ENCODE measurements at regions not wholly inside any gene's neighbourhood (a gene's known extent, or its start where the extent isn't known, plus 50 kb on each side); places are given as distances from the start of the nearest gene placed in this dataset.

DNA sequence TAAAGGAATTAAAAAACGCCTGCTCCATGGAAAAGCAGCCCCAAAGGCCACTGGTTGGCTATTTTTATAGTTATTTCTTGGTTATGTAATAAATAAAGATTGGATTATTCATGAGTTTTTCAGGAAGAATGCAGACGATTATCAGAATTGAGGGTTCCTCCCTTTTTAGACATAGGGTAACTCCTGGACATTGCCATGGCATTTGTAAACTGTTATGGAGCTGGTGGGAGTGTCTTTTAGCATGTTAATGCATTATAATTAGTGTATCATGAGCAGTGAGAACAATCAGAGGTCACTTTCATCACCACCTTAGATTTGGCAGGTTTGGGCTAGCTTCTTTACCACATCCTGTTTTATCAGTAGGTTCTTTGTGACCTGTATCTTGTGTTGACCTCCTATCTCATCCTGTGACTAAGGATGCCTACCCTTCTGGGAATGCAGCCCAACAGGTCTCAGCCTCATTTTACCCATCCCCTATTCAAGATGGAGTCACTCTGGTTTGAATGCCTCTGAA is 728.7 kb downstream of the GALC start:
- no peaks in the 10 kb centered on the region for H3K9me2 ChIP-seq (ENCODE audit: insufficient read depth, low read length)
- H3K27me3 ChIP-seq (ENCODE audit: insufficient read depth, low read depth, low read length), result peaks cover 27% of the 10 kb centered on the region
- H2AFZ ChIP-seq (ENCODE audit: low read depth, low read length), result no peak overlapping the region
- H3F3A ChIP-seq (ENCODE audit: insufficient read depth, low read length, poor library complexity, severe bottlenecking), result no peaks in the 10 kb centered on the region
- H3K36me3 ChIP-seq (ENCODE audit: insufficient read depth, low read length), result no peaks in the 10 kb centered on the region
- H3K4me2 ChIP-seq (ENCODE audit: low read length), result no peak overlapping the region
- no peaks in the 10 kb centered on the region for H4K20me1 ChIP-seq (ENCODE audit: insufficient read depth)
- no peak overlapping the region for H3K4me3 ChIP-seq (ENCODE audit: low read length)
- H3K9me3 ChIP-seq (ENCODE audit: low read length), result no peaks in the 10 kb centered on the region
- no peak overlapping the region for H3K27ac ChIP-seq (ENCODE audit: low read length)
- no peaks in the 10 kb centered on the region for H3K79me2 ChIP-seq (replicated peaks; ENCODE audit: insufficient read depth, low read length)
- no peak overlapping the region for H3K9ac ChIP-seq (ENCODE audit: low read length)
- no peak for TF ChIP-seq TAF1 (IDR thresholded peaks at IDR 0.05; ENCODE audit: low read depth)
- no peak for TF ChIP-seq EZH2 (IDR thresholded peaks at IDR 0.05; ENCODE audit: borderline replicate concordance, insufficient read depth, low read length, poor library complexity, severe bottlenecking)
- TF ChIP-seq SMC3 (conservative IDR thresholded peaks at IDR 0.05; ENCODE audit: poor library complexity), result no peak

DNA sequence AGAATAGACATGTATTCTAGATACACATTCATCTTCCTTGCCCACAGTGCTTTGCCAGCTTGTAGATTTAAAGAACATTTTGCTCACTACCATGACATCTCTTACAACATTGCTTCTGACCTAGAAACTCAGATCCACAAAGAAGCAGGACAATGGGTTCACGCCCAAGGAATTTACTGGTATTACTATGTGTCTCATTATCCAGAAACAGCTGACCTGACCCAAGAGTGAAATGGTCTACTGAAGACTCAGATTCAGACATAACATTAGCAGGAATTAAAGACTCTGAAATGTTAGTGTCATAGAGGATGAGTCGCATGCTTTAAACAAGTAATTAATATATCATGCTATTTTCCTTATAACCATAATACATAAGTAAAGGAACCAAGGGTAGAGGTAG is 731.4 kb downstream of the GALC start:
- H2AFZ ChIP-seq (ENCODE audit: low read depth, low read length), result no peak overlapping the region
- H3K36me3 ChIP-seq (ENCODE audit: insufficient read depth, low read length), result no peaks in the 10 kb centered on the region
- H3K4me2 ChIP-seq (ENCODE audit: low read length), result no peak overlapping the region
- no peak overlapping the region for H3K27ac ChIP-seq (ENCODE audit: low read length)
- H3K79me2 ChIP-seq (replicated peaks; ENCODE audit: insufficient read depth, low read length), result no peaks in the 10 kb centered on the region
- no peaks in the 10 kb centered on the region for H3K9me2 ChIP-seq (ENCODE audit: insufficient read depth, low read length)
- H3K27me3 ChIP-seq (ENCODE audit: insufficient read depth, low read depth, low read length), result peaks cover 32% of the 10 kb centered on the region
- no peak overlapping the region for H3K4me3 ChIP-seq (ENCODE audit: low read length)
- H3F3A ChIP-seq (ENCODE audit: insufficient read depth, low read length, poor library complexity, severe bottlenecking), result no peaks in the 10 kb centered on the region
- no peak overlapping the region for H3K9ac ChIP-seq (ENCODE audit: low read length)
- H4K20me1 ChIP-seq (ENCODE audit: insufficient read depth), result no peaks in the 10 kb centered on the region
- no peaks in the 10 kb centered on the region for H3K9me3 ChIP-seq (ENCODE audit: low read length)
- TF ChIP-seq EP300 (conservative IDR thresholded peaks at IDR 0.05; ENCODE audit: poor library complexity, severe bottlenecking), result no peak
- no peak for TF ChIP-seq POLR2AphosphoS5 (IDR thresholded peaks at IDR 0.05)
- TF ChIP-seq EZH2 (IDR thresholded peaks at IDR 0.05; ENCODE audit: borderline replicate concordance, insufficient read depth, low read length, poor library complexity, severe bottlenecking), result no peak
- no peak for TF ChIP-seq SMC3 (conservative IDR thresholded peaks at IDR 0.05; ENCODE audit: poor library complexity)
- no peak for TF ChIP-seq RAD21 (conservative IDR thresholded peaks at IDR 0.05)
- TF ChIP-seq, protein P1, sequence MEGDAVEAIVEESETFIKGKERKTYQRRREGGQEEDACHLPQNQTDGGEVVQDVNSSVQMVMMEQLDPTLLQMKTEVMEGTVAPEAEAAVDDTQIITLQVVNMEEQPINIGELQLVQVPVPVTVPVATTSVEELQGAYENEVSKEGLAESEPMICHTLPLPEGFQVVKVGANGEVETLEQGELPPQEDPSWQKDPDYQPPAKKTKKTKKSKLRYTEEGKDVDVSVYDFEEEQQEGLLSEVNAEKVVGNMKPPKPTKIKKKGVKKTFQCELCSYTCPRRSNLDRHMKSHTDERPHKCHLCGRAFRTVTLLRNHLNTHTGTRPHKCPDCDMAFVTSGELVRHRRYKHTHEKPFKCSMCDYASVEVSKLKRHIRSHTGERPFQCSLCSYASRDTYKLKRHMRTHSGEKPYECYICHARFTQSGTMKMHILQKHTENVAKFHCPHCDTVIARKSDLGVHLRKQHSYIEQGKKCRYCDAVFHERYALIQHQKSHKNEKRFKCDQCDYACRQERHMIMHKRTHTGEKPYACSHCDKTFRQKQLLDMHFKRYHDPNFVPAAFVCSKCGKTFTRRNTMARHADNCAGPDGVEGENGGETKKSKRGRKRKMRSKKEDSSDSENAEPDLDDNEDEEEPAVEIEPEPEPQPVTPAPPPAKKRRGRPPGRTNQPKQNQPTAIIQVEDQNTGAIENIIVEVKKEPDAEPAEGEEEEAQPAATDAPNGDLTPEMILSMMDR (IDR thresholded peaks at IDR 0.05; ENCODE audit: poor library complexity, severe bottlenecking), result no peak
- TF ChIP-seq MXI1 (conservative IDR thresholded peaks at IDR 0.05; ENCODE audit: poor library complexity, severe bottlenecking), result no peak

DNA sequence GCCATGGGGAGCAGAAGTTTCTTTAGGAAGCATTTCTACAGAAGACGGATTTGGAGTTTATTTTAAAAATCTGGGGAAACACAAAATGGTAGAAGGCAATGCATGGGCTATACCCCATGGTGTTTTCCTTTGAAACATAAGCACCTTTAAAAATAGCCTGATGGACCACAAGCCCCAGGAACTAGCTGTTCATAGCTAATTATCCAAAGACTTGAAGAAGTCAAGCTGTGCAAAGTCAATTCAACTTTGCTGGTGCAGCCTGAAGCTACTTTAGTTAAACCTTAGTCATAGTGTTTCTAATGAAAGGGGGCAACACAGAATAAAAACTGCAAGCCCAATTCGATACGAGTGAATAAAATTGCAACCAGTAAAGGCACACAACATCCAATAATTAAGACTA is 732.5 kb downstream of the GALC start:
- TF ChIP-seq EZH2 (IDR thresholded peaks at IDR 0.05; ENCODE audit: borderline replicate concordance, insufficient read depth, low read length, poor library complexity, severe bottlenecking), result no peak
- TF ChIP-seq EP300 (conservative IDR thresholded peaks at IDR 0.05; ENCODE audit: poor library complexity, severe bottlenecking), result no peak
- TF ChIP-seq SMC3 (conservative IDR thresholded peaks at IDR 0.05; ENCODE audit: poor library complexity), result no peak
- no peak for TF ChIP-seq RAD21 (conservative IDR thresholded peaks at IDR 0.05)
- Histone ChIP-seq H3K9me3 (ENCODE audit: low read length) (no peaks in the 10 kb centered on the region), H3K9me2 (ENCODE audit: insufficient read depth, low read length) (no peaks in the 10 kb centered on the region), H3F3A (ENCODE audit: insufficient read depth, low read length, poor library complexity, severe bottlenecking) (no peaks in the 10 kb centered on the region), H3K27ac (ENCODE audit: low read length) (no peak overlapping the region), H3K27me3 (ENCODE audit: insufficient read depth, low read depth, low read length) (peaks cover 26% of the 10 kb centered on the region), H3K4me3 (ENCODE audit: low read length) (no peak overlapping the region), H3K79me2 (replicated peaks; ENCODE audit: insufficient read depth, low read length) (no peaks in the 10 kb centered on the region), H4K20me1 (ENCODE audit: insufficient read depth) (no peaks in the 10 kb centered on the region), H3K4me2 (ENCODE audit: low read length) (no peak overlapping the region), H2AFZ (ENCODE audit: low read depth, low read length) (no peak overlapping the region), H3K36me3 (ENCODE audit: insufficient read depth, low read length) (no peaks in the 10 kb centered on the region), H3K9ac (ENCODE audit: low read length) (no peak overlapping the region)
